ENCODE measurements at regions not wholly inside any gene's neighbourhood (a gene's known extent, or its start where the extent isn't known, plus 50 kb on each side); places are given as distances from the start of the nearest gene placed in this dataset.

DNA sequence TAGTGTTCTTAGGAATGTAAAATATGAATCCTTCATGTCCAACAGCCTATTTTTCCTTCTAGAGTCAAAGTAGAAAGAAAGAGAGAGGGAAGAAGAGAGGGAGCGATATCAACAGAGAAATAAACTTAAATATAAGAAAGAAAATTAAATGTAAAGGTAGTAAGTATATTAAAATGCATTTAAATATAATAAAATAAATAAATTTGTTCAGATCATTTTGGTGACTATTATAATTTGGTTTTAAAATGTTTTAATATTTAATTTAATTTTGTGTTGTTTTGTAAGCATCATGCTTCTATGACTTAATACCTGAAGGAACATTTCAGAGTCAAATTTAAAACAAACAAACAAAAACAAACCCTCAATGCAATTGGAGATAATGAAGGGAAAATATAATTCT lies 405.2 kb upstream of the IRX1 start:
- H3K27ac ChIP-seq, result no peak overlapping the region
- H3K27me3 ChIP-seq, result peaks cover 0 to 25% (median 1%) of the 10 kb centered on the region in 4 donors
- 0 to 84% methylated on average over 1 of the region's 1 CpG for WGBS, 2 donors
- no peaks in the 10 kb centered on the region for H3K36me3 ChIP-seq
- FAIRE-seq (no peak), DNase-seq (no peak), ATAC-seq (no peak)
- no peaks in the 10 kb centered on the region for H3K9me3 ChIP-seq
- TF ChIP-seq, protein P1, sequence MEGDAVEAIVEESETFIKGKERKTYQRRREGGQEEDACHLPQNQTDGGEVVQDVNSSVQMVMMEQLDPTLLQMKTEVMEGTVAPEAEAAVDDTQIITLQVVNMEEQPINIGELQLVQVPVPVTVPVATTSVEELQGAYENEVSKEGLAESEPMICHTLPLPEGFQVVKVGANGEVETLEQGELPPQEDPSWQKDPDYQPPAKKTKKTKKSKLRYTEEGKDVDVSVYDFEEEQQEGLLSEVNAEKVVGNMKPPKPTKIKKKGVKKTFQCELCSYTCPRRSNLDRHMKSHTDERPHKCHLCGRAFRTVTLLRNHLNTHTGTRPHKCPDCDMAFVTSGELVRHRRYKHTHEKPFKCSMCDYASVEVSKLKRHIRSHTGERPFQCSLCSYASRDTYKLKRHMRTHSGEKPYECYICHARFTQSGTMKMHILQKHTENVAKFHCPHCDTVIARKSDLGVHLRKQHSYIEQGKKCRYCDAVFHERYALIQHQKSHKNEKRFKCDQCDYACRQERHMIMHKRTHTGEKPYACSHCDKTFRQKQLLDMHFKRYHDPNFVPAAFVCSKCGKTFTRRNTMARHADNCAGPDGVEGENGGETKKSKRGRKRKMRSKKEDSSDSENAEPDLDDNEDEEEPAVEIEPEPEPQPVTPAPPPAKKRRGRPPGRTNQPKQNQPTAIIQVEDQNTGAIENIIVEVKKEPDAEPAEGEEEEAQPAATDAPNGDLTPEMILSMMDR (IDR thresholded peaks at IDR 0.05), result no peak
- no peak overlapping the region for H3K4me3 ChIP-seq
- H3K4me1 ChIP-seq, result no peaks in the 10 kb centered on the region
- intact Hi-C loops (cut with DNase I), result no loop called here

DNA sequence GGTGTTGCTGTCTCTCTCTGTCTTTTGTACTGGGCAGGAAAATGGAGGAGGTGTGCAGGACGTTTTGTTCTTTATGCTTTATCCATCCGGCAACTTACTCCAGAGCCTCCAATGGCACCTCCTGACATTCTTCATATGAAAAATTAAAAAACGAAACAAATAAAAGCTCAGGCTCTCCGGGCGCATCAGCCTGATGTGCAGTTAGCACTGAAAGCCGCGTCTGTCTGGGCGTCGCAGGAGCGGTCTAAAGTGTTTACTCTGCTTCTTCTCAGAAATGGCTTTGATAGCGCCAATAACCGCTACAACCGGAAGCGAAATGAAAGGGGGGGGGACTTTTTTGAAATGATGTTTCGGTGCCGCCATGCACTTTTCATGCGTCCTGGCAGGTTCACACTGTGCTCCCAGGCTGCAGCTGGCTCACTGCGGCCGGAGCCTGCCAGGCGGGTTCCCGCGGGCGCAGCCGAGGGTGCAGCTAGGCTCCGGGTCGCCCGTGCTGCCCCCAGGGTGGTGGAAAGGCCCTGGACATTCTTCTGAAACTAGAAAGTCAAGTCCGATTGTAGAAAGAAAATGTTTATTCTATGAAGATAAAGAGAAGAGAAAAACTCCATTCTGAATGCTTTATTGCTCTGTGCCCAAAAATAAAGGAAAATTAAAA lies 407.7 kb upstream of the IRX1 start:
- H3K9me3 ChIP-seq, result no peaks in the 10 kb centered on the region
- no peaks in the 10 kb centered on the region for H3K36me3 ChIP-seq
- no peak for DNase-seq
- no peak overlapping the region for H3K4me3 ChIP-seq
- TF ChIP-seq, protein P1 (IDR thresholded peaks at IDR 0.05), result no peak
- no peak for FAIRE-seq
- no peak for ATAC-seq
- intact Hi-C loops (cut with DNase I), result no loop called here
- H3K27me3 ChIP-seq, result peaks cover 0 to 20% (median 1%) of the 10 kb centered on the region in 4 donors
- H3K4me1 ChIP-seq, result no peaks in the 10 kb centered on the region
- H3K27ac ChIP-seq, result no peak overlapping the region
- 68 to 79% methylated on average over 28 of the region's 28 CpGs for WGBS, 2 donors

DNA sequence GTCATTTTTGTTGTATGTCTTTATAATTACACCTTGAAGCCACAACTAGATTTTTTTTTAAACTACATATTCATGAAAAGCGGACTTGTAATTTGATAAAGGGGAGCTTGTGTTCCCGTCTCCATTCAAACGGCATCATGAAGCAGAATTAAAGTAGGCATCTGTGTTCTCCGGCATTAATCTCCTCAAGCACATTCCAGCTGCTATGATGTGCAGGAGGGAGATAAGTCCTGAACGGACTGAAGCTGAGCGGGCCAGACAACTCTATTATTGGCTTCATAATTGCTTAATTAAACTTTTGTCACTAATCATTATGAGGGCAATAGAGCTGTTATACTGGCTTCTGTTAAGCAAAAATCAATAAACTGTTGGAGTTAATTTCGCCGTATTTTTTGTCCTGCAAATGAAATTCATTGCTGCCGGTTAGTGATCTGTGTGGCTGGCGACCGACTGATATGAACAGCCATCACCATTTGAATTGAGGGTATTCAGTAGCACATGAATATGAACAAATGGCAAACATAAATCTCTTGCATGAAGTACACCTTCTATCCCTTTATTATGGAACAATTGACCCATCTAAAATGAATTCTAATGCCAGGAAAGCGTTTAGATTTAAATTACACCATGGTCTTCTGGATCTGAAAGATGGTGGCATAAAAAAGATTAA lies 408.8 kb upstream of the IRX1 start:
- ATAC-seq, result no peak
- TF ChIP-seq, protein P1 (IDR thresholded peaks at IDR 0.05), result no peak
- peaks cover 0 to 20% (median 3%) of the 10 kb centered on the region in 4 donors for H3K27me3 ChIP-seq
- H3K4me1 ChIP-seq, result no peaks in the 10 kb centered on the region
- DNase-seq, result no peak
- H3K9me3 ChIP-seq, result no peaks in the 10 kb centered on the region
- FAIRE-seq, result no peak
- intact Hi-C loops (cut with DNase I), result no loop called here
- no peak overlapping the region for H3K27ac ChIP-seq
- no peaks in the 10 kb centered on the region for H3K36me3 ChIP-seq
- 32% methylated on average over 12 of the region's 12 CpGs for WGBS, 2 donors
- H3K4me3 ChIP-seq, result no peak overlapping the region

DNA sequence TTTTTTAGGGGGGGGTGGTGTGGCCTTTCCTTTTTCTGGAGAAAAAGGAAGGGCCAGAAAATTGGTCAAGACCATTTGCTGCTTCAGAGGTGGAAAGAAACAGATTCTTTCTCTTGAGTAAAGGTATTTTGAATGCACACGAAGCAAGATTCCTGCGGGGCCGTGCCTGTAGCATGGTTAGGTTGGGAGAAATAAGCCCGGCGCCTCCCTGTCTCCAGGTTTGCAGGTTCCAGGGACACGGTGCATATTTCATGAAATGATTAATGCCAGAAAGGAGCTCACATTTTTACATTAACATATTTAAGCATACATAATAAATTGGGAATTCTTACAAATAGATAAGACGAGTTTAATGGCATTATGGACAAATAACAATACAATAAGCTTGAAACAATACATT lies 409.5 kb upstream of the IRX1 start:
- Histone ChIP-seq H3K27ac (no peak overlapping the region), H3K36me3 (no peaks in the 10 kb centered on the region), H3K4me3 (no peak overlapping the region), H3K4me1 (no peaks in the 10 kb centered on the region), H3K9me3 (no peaks in the 10 kb centered on the region), H3K27me3 (peaks cover 0 to 20% (median 3%) of the 10 kb centered on the region in 4 donors)
- DNase-seq (no peak), ATAC-seq (no peak), FAIRE-seq (no peak)
- TF ChIP-seq, protein P1 (IDR thresholded peaks at IDR 0.05), result no peak
- intact Hi-C loops (cut with DNase I), result no loop called here
- 42 to 46% methylated on average over 7 of the region's 7 CpGs for WGBS, 2 donors

DNA sequence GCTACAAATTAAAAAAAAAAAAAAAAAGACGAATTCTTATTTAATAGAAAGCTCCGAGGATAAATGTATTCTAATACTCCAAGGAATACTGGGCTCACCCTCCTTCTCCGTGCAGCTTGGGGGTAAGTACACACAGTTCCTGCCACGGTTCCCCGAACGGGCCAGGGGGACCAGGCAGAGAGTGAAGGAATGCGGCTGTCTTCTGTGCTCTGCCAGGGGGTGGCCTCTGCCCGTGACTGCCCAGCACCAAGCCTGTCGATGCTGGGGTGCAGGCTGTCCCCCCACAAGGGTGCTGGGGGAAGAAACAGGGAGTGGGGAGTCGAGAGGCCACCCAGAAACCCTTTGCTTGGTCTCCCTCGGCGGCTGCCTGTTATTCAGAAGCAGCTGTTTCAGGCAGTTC lies 410.1 kb upstream of the IRX1 start:
- Histone ChIP-seq H3K4me1 (no peaks in the 10 kb centered on the region), H3K27ac (no peak overlapping the region), H3K9me3 (no peaks in the 10 kb centered on the region), H3K4me3 (no peak overlapping the region), H3K36me3 (no peaks in the 10 kb centered on the region), H3K27me3 (peaks cover 0 to 20% (median 3%) of the 10 kb centered on the region in 4 donors)
- WGBS, 2 donors, result 36 to 37% methylated on average over 12 of the region's 12 CpGs
- DNase-seq (no peak), FAIRE-seq (no peak), ATAC-seq (no peak)
- TF ChIP-seq, protein P1 (IDR thresholded peaks at IDR 0.05), result no peak
- intact Hi-C loops (cut with DNase I), result no loop called here

Data from pancreas (tissue), 10 donors.